ENCODE measurements at regions not wholly inside any gene's neighbourhood (a gene's known extent, or its start where the extent isn't known, plus 50 kb on each side); places are given as distances from the start of the nearest gene placed in this dataset.

GRCh38 chr17:77392376-77393273 is 251.9 kb downstream of the SEC14L1 start:
- no peak for TF ChIP-seq POLR2A (IDR thresholded peaks at IDR 0.05)
- TF ChIP-seq CTCF (IDR thresholded peaks at IDR 0.05), result no peak
- TF ChIP-seq POLR2AphosphoS5 (IDR thresholded peaks at IDR 0.05), result no peak

All from breast epithelium (tissue), 3 donors.